ENCODE measurements at regions not wholly inside any gene's neighbourhood (a gene's known extent, or its start where the extent isn't known, plus 50 kb on each side); places are given as distances from the start of the nearest gene placed in this dataset.

DNA sequence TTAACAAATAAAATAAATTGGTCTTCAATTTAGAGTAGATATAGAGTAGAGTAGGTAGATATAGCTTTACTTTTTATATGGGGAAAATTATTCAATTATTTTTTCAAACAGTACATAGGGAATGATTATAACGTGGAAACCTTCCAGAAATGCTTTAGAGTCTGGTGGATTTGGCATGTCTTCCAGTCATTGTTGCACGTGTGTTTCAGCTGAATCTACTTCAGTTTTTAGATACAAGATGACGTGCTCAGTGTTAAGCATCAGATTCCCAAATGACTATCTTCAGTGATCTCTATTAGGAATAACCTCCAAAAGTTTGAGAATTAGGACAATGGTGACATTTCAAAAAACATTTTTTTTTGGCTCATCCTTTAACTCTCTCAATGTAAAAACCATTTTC is 616.9 kb downstream of the ANKRD50 start:
- Histone ChIP-seq H3K9me2 (ENCODE audit: low read depth, low read length) (no peaks in the 10 kb centered on the region), H3K27me3 (ENCODE audit: insufficient read depth, low read length) (no peaks in the 10 kb centered on the region), H3K4me1 (ENCODE audit: insufficient read depth, low read length, severe bottlenecking) (no peaks in the 10 kb centered on the region), H4K20me1 (ENCODE audit: insufficient read depth, low read length) (no peaks in the 10 kb centered on the region), H3K79me2 (ENCODE audit: insufficient read depth, low read length) (no peaks in the 10 kb centered on the region), H3K4me3 (ENCODE audit: low read depth, low read length, poor library complexity, severe bottlenecking) (no peak overlapping the region), H3K36me3 (ENCODE audit: insufficient read depth, low read length) (no peaks in the 10 kb centered on the region), H2AFZ (ENCODE audit: low read length) (no peak overlapping the region), H3K9me3 (ENCODE audit: low read length) (no peaks in the 10 kb centered on the region), H3F3A (ENCODE audit: insufficient read depth, low read length) (no peaks in the 10 kb centered on the region), H3K9ac (ENCODE audit: low read length) (no peak overlapping the region), H3K4me2 (ENCODE audit: low read length) (no peak overlapping the region), H3K27ac (ENCODE audit: low read depth, low read length, poor library complexity, severe bottlenecking) (no peak overlapping the region)
- TF ChIP-seq EZH2 (IDR thresholded peaks at IDR 0.05; ENCODE audit: borderline replicate concordance, low read length) = no peak
- TF ChIP-seq, protein P1, sequence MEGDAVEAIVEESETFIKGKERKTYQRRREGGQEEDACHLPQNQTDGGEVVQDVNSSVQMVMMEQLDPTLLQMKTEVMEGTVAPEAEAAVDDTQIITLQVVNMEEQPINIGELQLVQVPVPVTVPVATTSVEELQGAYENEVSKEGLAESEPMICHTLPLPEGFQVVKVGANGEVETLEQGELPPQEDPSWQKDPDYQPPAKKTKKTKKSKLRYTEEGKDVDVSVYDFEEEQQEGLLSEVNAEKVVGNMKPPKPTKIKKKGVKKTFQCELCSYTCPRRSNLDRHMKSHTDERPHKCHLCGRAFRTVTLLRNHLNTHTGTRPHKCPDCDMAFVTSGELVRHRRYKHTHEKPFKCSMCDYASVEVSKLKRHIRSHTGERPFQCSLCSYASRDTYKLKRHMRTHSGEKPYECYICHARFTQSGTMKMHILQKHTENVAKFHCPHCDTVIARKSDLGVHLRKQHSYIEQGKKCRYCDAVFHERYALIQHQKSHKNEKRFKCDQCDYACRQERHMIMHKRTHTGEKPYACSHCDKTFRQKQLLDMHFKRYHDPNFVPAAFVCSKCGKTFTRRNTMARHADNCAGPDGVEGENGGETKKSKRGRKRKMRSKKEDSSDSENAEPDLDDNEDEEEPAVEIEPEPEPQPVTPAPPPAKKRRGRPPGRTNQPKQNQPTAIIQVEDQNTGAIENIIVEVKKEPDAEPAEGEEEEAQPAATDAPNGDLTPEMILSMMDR (IDR thresholded peaks at IDR 0.05; ENCODE audit: low read length) = no peak

DNA sequence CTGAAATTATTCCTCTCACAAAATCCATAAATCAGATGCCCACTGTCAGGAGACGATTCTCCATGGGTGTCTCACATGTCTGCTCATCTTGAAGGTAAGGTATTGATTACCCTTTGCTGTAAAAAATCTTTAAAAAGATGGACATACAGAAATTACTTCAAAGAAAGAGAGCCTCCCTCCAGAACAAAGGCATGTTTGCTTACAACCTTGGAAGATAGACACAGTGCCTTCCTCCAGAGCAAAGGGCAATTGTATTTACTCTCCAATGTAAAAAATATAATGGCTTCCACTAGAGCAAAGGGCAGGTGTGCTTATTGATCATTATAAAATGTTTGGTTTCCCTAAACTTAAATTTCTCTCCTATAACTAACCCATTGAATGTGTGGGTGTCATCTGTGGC is 616.2 kb downstream of the ANKRD50 start:
- Histone ChIP-seq H3K36me3 (ENCODE audit: insufficient read depth, low read length) (no peaks in the 10 kb centered on the region), H3K27me3 (ENCODE audit: insufficient read depth, low read length) (no peaks in the 10 kb centered on the region), H4K20me1 (ENCODE audit: insufficient read depth, low read length) (no peaks in the 10 kb centered on the region), H3K9ac (ENCODE audit: low read length) (no peak overlapping the region), H2AFZ (ENCODE audit: low read length) (no peak overlapping the region), H3K4me3 (ENCODE audit: low read depth, low read length, poor library complexity, severe bottlenecking) (no peak overlapping the region), H3K9me3 (ENCODE audit: low read length) (no peaks in the 10 kb centered on the region), H3K27ac (ENCODE audit: low read depth, low read length, poor library complexity, severe bottlenecking) (no peak overlapping the region), H3F3A (ENCODE audit: insufficient read depth, low read length) (no peaks in the 10 kb centered on the region), H3K9me2 (ENCODE audit: low read depth, low read length) (no peaks in the 10 kb centered on the region), H3K4me1 (ENCODE audit: insufficient read depth, low read length, severe bottlenecking) (no peaks in the 10 kb centered on the region), H3K4me2 (ENCODE audit: low read length) (no peak overlapping the region), H3K79me2 (ENCODE audit: insufficient read depth, low read length) (no peaks in the 10 kb centered on the region)
- TF ChIP-seq EZH2 (IDR thresholded peaks at IDR 0.05; ENCODE audit: borderline replicate concordance, low read length) = no peak
- TF ChIP-seq, protein P1 (IDR thresholded peaks at IDR 0.05; ENCODE audit: low read length) = no peak

DNA sequence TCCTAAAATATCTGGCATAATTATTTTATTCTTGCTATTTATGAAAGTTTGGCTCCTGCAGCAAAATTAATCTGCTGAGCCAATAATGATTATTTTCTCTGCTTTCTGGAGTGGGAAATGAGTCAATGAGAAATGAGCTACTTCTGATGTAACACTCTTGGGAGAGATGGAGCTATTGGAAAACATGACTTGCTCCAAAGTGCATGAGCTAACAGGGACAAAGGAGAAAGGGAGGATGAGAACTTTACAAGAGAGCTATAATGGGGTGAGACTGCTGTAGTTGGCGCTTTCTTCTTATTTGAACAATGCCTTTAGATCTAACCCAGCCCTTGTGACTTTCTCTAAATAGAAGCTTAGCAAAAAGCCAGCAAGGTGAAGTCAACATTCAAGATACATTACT is 615.1 kb downstream of the ANKRD50 start:
- TF ChIP-seq, protein P1 (IDR thresholded peaks at IDR 0.05; ENCODE audit: low read length) = no peak
- no peak for TF ChIP-seq EZH2 (IDR thresholded peaks at IDR 0.05; ENCODE audit: borderline replicate concordance, low read length)

More for the DNA sequence above, 615.1 kb downstream of the ANKRD50 start:
- H3K4me1 ChIP-seq (ENCODE audit: insufficient read depth, low read length, severe bottlenecking) = no peaks in the 10 kb centered on the region
- H3F3A ChIP-seq (ENCODE audit: insufficient read depth, low read length) = no peaks in the 10 kb centered on the region
- no peak overlapping the region for H2AFZ ChIP-seq (ENCODE audit: low read length)
- H3K9me2 ChIP-seq (ENCODE audit: low read depth, low read length) = no peaks in the 10 kb centered on the region
- no peak overlapping the region for H3K9ac ChIP-seq (ENCODE audit: low read length)
- H3K79me2 ChIP-seq (ENCODE audit: insufficient read depth, low read length) = no peaks in the 10 kb centered on the region
- no peaks in the 10 kb centered on the region for H3K36me3 ChIP-seq (ENCODE audit: insufficient read depth, low read length)
- H3K4me2 ChIP-seq (ENCODE audit: low read length) = no peak overlapping the region
- H3K9me3 ChIP-seq (ENCODE audit: low read length) = no peaks in the 10 kb centered on the region
- H3K4me3 ChIP-seq (ENCODE audit: low read depth, low read length, poor library complexity, severe bottlenecking) = no peak overlapping the region
- no peaks in the 10 kb centered on the region for H3K27me3 ChIP-seq (ENCODE audit: insufficient read depth, low read length)
- H3K27ac ChIP-seq (ENCODE audit: low read depth, low read length, poor library complexity, severe bottlenecking) = no peak overlapping the region
- no peaks in the 10 kb centered on the region for H4K20me1 ChIP-seq (ENCODE audit: insufficient read depth, low read length)
